Neuronal stem cell (in vitro differentiated cells): ENCODE measurements at regions not wholly inside any gene's neighbourhood (a gene's known extent, or its start where the extent isn't known, plus 50 kb on each side); places are given as distances from the start of the nearest gene placed in this dataset.
A peak's percentile ranks its signal among the peaks of the same experiment; 100 is the strongest.

Experiments used
- DNase-seq: peaks from one replicate; pipeline ENCODE4 v3.0.0-alpha.2; 2013; ENCODE audit warnings: low spot score
- H2AFZ ChIP-seq: one replicate; pipeline ENCODE4 v1.6.1; 2013; ENCODE audit warnings: mild to moderate bottlenecking, low read length, inconsistent platforms
- H2AK5ac ChIP-seq: 2 replicates; pipeline ENCODE4 v1.6.1; 2013; ENCODE audit warnings: low read depth, mild to moderate bottlenecking, inconsistent platforms, low read length, moderate library complexity, mixed read lengths
- H2BK120ac ChIP-seq: 2 replicates; pipeline ENCODE4 v1.6.1; 2013; ENCODE audit warnings: low read depth, mild to moderate bottlenecking, inconsistent platforms, low read length, moderate library complexity, mixed read lengths
- H2BK12ac ChIP-seq: one replicate; pipeline ENCODE4 v1.6.1; 2013; ENCODE audit warnings: low read length, inconsistent platforms
- H2BK15ac ChIP-seq: 2 replicates; pipeline ENCODE4 v1.6.1; 2013; ENCODE audit warnings: mild to moderate bottlenecking, low read length, inconsistent platforms, mixed read lengths
- H2BK5ac ChIP-seq: one replicate; pipeline ENCODE4 v1.6.1; 2013; ENCODE audit warnings: inconsistent platforms, mild to moderate bottlenecking, low read length, moderate library complexity
- H3K14ac ChIP-seq: one replicate; pipeline ENCODE4 v1.6.1; 2013; ENCODE audit warnings: low read length, inconsistent platforms
- H3K18ac ChIP-seq: 2 replicates; pipeline ENCODE4 v1.6.1; 2013; ENCODE audit warnings: low read length, inconsistent platforms
- H3K23ac ChIP-seq: 2 replicates; pipeline ENCODE4 v1.6.1; 2013; ENCODE audit warnings: low read depth, mild to moderate bottlenecking, mixed read lengths, low read length, inconsistent platforms; ENCODE audit not compliant: poor library complexity
- H3K27ac ChIP-seq: replicated peaks from 3 replicates; pipeline ENCODE4 v1.5.1; 2013; ENCODE audit warnings: low read length, inconsistent platforms
- H3K27me3 ChIP-seq, 3 experiments: 2 replicates each; pipeline ENCODE4 v1.6.1; 2013; ENCODE audit warnings: low read length in 3 of 3, mild to moderate bottlenecking in 2 of 3, inconsistent platforms in 1 of 3, low read depth in 1 of 3, mixed read lengths in 1 of 3, moderate library complexity in 1 of 3; ENCODE audit not compliant: control insufficient read depth in 3 of 3, insufficient read depth in 3 of 3
- H3K36me3 ChIP-seq, 2 donors: replicated peaks in 1 of 2; 2 replicates each; pipeline ENCODE4 v1.6.1; 2013; ENCODE audit warnings: low read length in 2 of 2; ENCODE audit not compliant: control insufficient read depth in 2 of 2, insufficient read depth in 2 of 2
- H3K4ac ChIP-seq: 2 replicates; pipeline ENCODE4 v1.6.1; 2013; ENCODE audit warnings: inconsistent platforms, mild to moderate bottlenecking, low read length, moderate library complexity
- H3K4me1 ChIP-seq, 2 donors: 1 replicate in 1 of 2; 2 replicates in 1 of 2; pipeline ENCODE4 v1.6.1; 2013; ENCODE audit warnings: low read length in 2 of 2, low read depth in 1 of 2; ENCODE audit not compliant: control insufficient read depth in 2 of 2, insufficient read depth in 1 of 2
- H3K4me2 ChIP-seq: one replicate; pipeline ENCODE4 v1.6.1; 2013; ENCODE audit warnings: mild to moderate bottlenecking, low read length, inconsistent platforms; ENCODE audit not compliant: insufficient read depth, poor library complexity, severe bottlenecking
- H3K4me3 ChIP-seq, 2 donors: 2 replicates each; pipeline ENCODE4 v1.5.1; 2013; ENCODE audit warnings: low read length in 2 of 2, mild to moderate bottlenecking in 2 of 2, inconsistent platforms in 1 of 2, moderate library complexity in 1 of 2
- H3K79me1 ChIP-seq: one replicate; pipeline ENCODE4 v1.6.1; 2013; ENCODE audit warnings: low read depth, mild to moderate bottlenecking, inconsistent platforms, low read length, moderate library complexity
- H3K9ac ChIP-seq: one replicate; pipeline ENCODE4 v1.6.1; 2013; ENCODE audit warnings: mild to moderate bottlenecking, low read depth, low read length, inconsistent platforms; ENCODE audit not compliant: poor library complexity
- H3K9me3 ChIP-seq, 2 donors: replicated peaks in 1 of 2; 2 replicates each; pipeline versions ENCODE3 to v1.6.1; 2013; ENCODE audit warnings: low read length in 2 of 2, mild to moderate bottlenecking in 2 of 2, inconsistent platforms in 1 of 2, low read depth in 1 of 2, mixed read lengths in 1 of 2, moderate library complexity in 1 of 2; ENCODE audit not compliant: control insufficient read depth in 2 of 2, insufficient read depth in 1 of 2
- H4K8ac ChIP-seq: one replicate; pipeline ENCODE4 v1.6.1; 2013; ENCODE audit warnings: low read depth, mild to moderate bottlenecking, inconsistent platforms, low read length, moderate library complexity
- H4K91ac ChIP-seq: one replicate; pipeline ENCODE4 v1.6.1; 2013; ENCODE audit warnings: low read length, low read depth, mild to moderate bottlenecking, inconsistent platforms; ENCODE audit not compliant: poor library complexity
- WGBS, 2 donors: extraction: QIAGEN DNeasy Blood & Tissue Kit; methylation state at CpG; one replicate each; pipeline ENCODE4 v1.1.7; 2013; ENCODE audit warnings: missing lambda C conversion rate in 2 of 2, mixed read lengths in 1 of 2; ENCODE audit not compliant: insufficient read length in 2 of 2, insufficient replicate concordance in 1 of 2; ENCODE audit errors: extremely low coverage in 2 of 2; 5-methylcytosine and 5-hydroxymethylcytosine counted together

DNA sequence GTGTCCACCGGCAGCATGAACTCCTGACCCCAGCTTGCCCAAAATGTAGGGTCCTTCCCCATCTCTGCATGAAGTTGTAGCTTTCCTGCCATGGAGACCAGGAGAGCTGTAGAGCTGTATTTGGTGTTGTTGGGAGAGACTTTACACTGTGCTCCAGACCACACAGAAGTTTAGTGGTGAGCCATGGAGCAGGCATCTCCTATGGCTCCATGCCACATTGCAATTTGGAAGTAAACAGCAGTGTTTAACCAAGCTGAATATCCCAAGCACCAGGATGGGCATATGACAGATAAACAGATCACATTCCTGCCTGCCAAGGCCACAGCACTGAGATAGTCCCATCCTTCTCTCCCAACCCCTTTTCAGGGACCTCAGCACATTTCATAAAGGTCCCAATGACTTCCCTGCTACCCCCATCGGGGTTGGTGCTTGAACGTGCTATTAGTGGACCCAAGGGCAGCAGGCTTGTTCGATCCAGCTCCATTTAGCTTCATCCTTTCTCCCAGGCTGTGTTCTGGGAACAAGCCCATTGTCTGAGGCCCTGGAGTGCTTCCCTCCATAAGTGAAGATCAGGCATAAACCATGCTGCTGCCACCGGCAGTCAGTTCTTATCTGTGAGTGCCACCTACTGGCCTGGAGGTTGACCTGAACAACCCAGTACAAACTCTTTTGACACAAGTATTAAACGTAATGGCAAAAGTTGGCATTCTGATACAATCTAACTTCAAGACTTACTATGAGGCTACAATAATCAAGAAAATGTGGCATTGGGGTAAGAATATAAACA is 172.3 kb upstream of the ATXN7L3B start:
- Histone ChIP-seq H3K4me1 (no peaks in the 10 kb centered on the region), H3K27me3 (no peaks in the 10 kb centered on the region), H2BK5ac (no peak overlapping the region), H3K18ac (no peak overlapping the region), H2BK15ac (no peak overlapping the region), H4K8ac (no peak overlapping the region), H2AK5ac (no peak overlapping the region), H3K27ac (no peak overlapping the region), H2BK12ac (no peak overlapping the region), H3K4me2 (no peak overlapping the region), H2BK120ac (no peak overlapping the region), H3K36me3 (no peaks in the 10 kb centered on the region), H3K9me3 (no peaks in the 10 kb centered on the region), H2AFZ (peak overlapping the region; percentile 77), H3K79me1 (no peaks in the 10 kb centered on the region), H3K14ac (no peak overlapping the region), H4K91ac (no peak overlapping the region), H3K4ac (no peak overlapping the region), H3K9ac (no peak overlapping the region), H3K23ac (no peak overlapping the region), H3K4me3 (no peak overlapping the region)
- no CpG with 5 or more reads among the region's 6 CpGs for WGBS, 2 donors
- no peak for DNase-seq

- Histone ChIP-seq H3K9ac (no peak overlapping the region), H2BK15ac (no peak overlapping the region), H4K8ac (no peak overlapping the region), H3K27me3 (no peaks in the 10 kb centered on the region), H3K4ac (no peak overlapping the region), H3K36me3 (no peaks in the 10 kb centered on the region), H3K14ac (no peak overlapping the region), H3K4me1 (no peaks in the 10 kb centered on the region), H4K91ac (no peak overlapping the region), H3K23ac (no peak overlapping the region), H2BK120ac (no peak overlapping the region), H2AK5ac (no peak overlapping the region), H3K4me2 (no peak overlapping the region), H2BK12ac (no peak overlapping the region), H3K9me3 (no peaks in the 10 kb centered on the region), H2BK5ac (no peak overlapping the region), H3K27ac (no peak overlapping the region), H2AFZ (no peak overlapping the region), H3K79me1 (no peaks in the 10 kb centered on the region), H3K4me3 (no peak overlapping the region), H3K18ac (no peak overlapping the region)
- no peak for DNase-seq
- WGBS, 2 donors: no CpG with 5 or more reads among the region's 2 CpGs
Observed at GRCh38 chr12:74370608-74371216, 166.9 kb upstream of the ATXN7L3B start.

GRCh38 chr12:74379114-74379513 is 158.5 kb upstream of the ATXN7L3B start:
- Histone ChIP-seq H2AK5ac (no peak overlapping the region), H2BK15ac (no peak overlapping the region), H2BK120ac (no peak overlapping the region), H2AFZ (no peak overlapping the region), H2BK5ac (no peak overlapping the region), H3K27ac (no peak overlapping the region), H3K27me3 (no peaks in the 10 kb centered on the region), H3K14ac (no peak overlapping the region), H4K8ac (no peak overlapping the region), H2BK12ac (no peak overlapping the region), H3K4me3 (no peak overlapping the region), H3K4ac (no peak overlapping the region), H3K9ac (no peak overlapping the region), H3K4me1 (no peaks in the 10 kb centered on the region), H3K23ac (no peak overlapping the region), H3K79me1 (no peaks in the 10 kb centered on the region), H3K18ac (no peak overlapping the region), H3K9me3 (no peaks in the 10 kb centered on the region), H3K4me2 (no peak overlapping the region), H3K36me3 (no peaks in the 10 kb centered on the region), H4K91ac (no peak overlapping the region)
- no CpG with 5 or more reads among the region's 5 CpGs for WGBS, 2 donors
- no peak for DNase-seq

GRCh38 chr12:74381958-74382357 is 155.7 kb upstream of the ATXN7L3B start:
- Histone ChIP-seq H2BK5ac (no peak overlapping the region), H3K36me3 (no peaks in the 10 kb centered on the region), H3K27me3 (no peaks in the 10 kb centered on the region), H2AK5ac (no peak overlapping the region), H3K18ac (no peak overlapping the region), H3K79me1 (no peaks in the 10 kb centered on the region), H2BK15ac (no peak overlapping the region), H4K91ac (no peak overlapping the region), H4K8ac (no peak overlapping the region), H3K4me1 (no peaks in the 10 kb centered on the region), H3K4me3 (no peak overlapping the region), H2BK12ac (no peak overlapping the region), H3K14ac (no peak overlapping the region), H3K4ac (no peak overlapping the region), H3K23ac (no peak overlapping the region), H3K4me2 (no peak overlapping the region), H2BK120ac (no peak overlapping the region), H3K9me3 (no peaks in the 10 kb centered on the region), H3K27ac (no peak overlapping the region), H3K9ac (no peak overlapping the region), H2AFZ (no peak overlapping the region)
- WGBS, 2 donors: no CpG with 5 or more reads among the region's 2 CpGs
- DNase-seq: no peak
